SU-DHL-6 (cell line): ENCODE measurements at regions not wholly inside any gene's neighbourhood (a gene's known extent, or its start where the extent isn't known, plus 50 kb on each side); places are given as distances from the start of the nearest gene placed in this dataset.

Experiments
- CTCF ChIP-seq: fragments of 200-600 bp; sonication (generic); IDR thresholded peaks from one replicate; pipeline ENCODE4 v1.5.1; 2017; ENCODE audit warnings: antibody characterized with exemption, mild to moderate bottlenecking, low read length, moderate library complexity; ENCODE audit not compliant: insufficient read depth, poor library complexity, severe bottlenecking
- EZH2phosphoT487 ChIP-seq: fragments of 200-600 bp; sonication (generic), shearing (Covaris generic); conservative IDR thresholded peaks from 2 replicates; pipeline ENCODE4 v1.6.1; 2018; ENCODE audit warnings: mild to moderate bottlenecking, antibody characterized with exemption, low read length, moderate library complexity, mixed read lengths

- TF ChIP-seq CTCF = no peak
- no peak for TF ChIP-seq EZH2phosphoT487
Measured at GRCh38 chr14:87772854-87773253, 220.1 kb downstream of the GALC start.
